PC-3 (cell line): ENCODE measurements at regions not wholly inside any gene's neighbourhood (a gene's known extent, or its start where the extent isn't known, plus 50 kb on each side); places are given as distances from the start of the nearest gene placed in this dataset.
A peak's percentile ranks its signal among the peaks of the same experiment; 100 is the strongest.

Experiments
- ATAC-seq: fragments of 200-7000 bp; cut with Tn5 transposase; 2 replicates; pipeline ENCODE4 v1.9.1; 2020; ENCODE audit warnings: mild to moderate bottlenecking, moderate library complexity
- BruUV-seq: library from RNA; stranded (reverse); fragments of 400-500 nt; replicated peaks from 2 replicates; lab custom pipeline; 2021; lab: Mats Ljungman, UMichigan
- CTCF ChIA-PET: fragments of 300-600 bp; sonication (Branson Sonifier 250); formaldehyde crosslinking; loops from one replicate; lab custom pipeline; 2022; ENCODE audit warnings: antibody characterized with exemption; lab: Charles Lee
- POLR2A ChIA-PET: fragments of 300-600 bp; sonication (Branson Sonifier 250); formaldehyde crosslinking; loops from one replicate; lab custom pipeline; 2022; ENCODE audit warnings: antibody characterized with exemption; ENCODE audit not compliant: unreplicated experiment; lab: Charles Lee
- DNase-seq: peaks from one replicate; pipeline ENCODE4 v3.0.0-alpha.2; 2015
- H2AFZ ChIP-seq: fragments of 300-600 bp; sonication (generic); 2 replicates; pipeline ENCODE4 v1.6.0; 2016; ENCODE audit warnings: antibody characterized with exemption, low read length
- H3F3A ChIP-seq: fragments of 300-600 bp; sonication (generic); one replicate; pipeline ENCODE4 v1.6.0; 2017; ENCODE audit warnings: antibody characterized with exemption, low read length, control low read depth, mild to moderate bottlenecking; ENCODE audit not compliant: unreplicated experiment
- H3K27ac ChIP-seq: fragments of 300-600 bp; sonication (generic); 2 replicates; pipeline ENCODE4 v1.5.1; 2016; ENCODE audit warnings: mild to moderate bottlenecking, low read length
- H3K27me3 ChIP-seq: fragments of 300-600 bp; sonication (generic); 2 replicates; pipeline ENCODE4 v1.6.1; 2016; ENCODE audit warnings: low read length, mixed read lengths
- H3K36me3 ChIP-seq: fragments of 300-600 bp; sonication (generic); 2 replicates; pipeline ENCODE4 v1.6.1; 2016; ENCODE audit warnings: low read depth, mixed run types, low read length, mixed read lengths
- H3K4me1 ChIP-seq: fragments of 300-600 bp; sonication (generic); 2 replicates; pipeline ENCODE4 v1.5.1; 2016; ENCODE audit warnings: low read length; ENCODE audit not compliant: insufficient read depth
- H3K4me2 ChIP-seq: fragments of 300-600 bp; sonication (generic); 2 replicates; pipeline ENCODE4 v1.6.0; 2016; ENCODE audit warnings: low read length
- H3K4me3 ChIP-seq: fragments of 300-600 bp; sonication (generic); 2 replicates; pipeline ENCODE4 v1.5.1; 2016; ENCODE audit warnings: mild to moderate bottlenecking, low read length, mixed read lengths
- H3K79me2 ChIP-seq: fragments of 300-600 bp; sonication (generic); 2 replicates; pipeline ENCODE4 v1.6.1; 2017; ENCODE audit warnings: low read length, mixed read lengths
- H3K9ac ChIP-seq: fragments of 300-600 bp; sonication (generic); 2 replicates; pipeline ENCODE4 v1.6.0; 2016; ENCODE audit warnings: mild to moderate bottlenecking, low read length
- H3K9me2 ChIP-seq: fragments of 300-600 bp; sonication (generic); replicated peaks from 2 replicates; pipeline ENCODE4 v1.6.1; 2016; ENCODE audit warnings: mixed run types, low read length, mixed read lengths
- H3K9me3 ChIP-seq: fragments of 300-600 bp; sonication (generic); 2 replicates; pipeline ENCODE4 v1.6.1; 2016; ENCODE audit warnings: low read length, mixed read lengths
- H4K20me1 ChIP-seq: fragments of 300-600 bp; sonication (generic); 2 replicates; pipeline ENCODE4 v1.6.1; 2016; ENCODE audit warnings: low read length, mixed read lengths
- EZH2 ChIP-seq: fragments of 300-600 bp; sonication (generic); IDR thresholded peaks from one replicate; pipeline ENCODE4 v1.6.1; 2017; ENCODE audit warnings: antibody characterized with exemption, mild to moderate bottlenecking, low read length; ENCODE audit not compliant: unreplicated experiment
- EZH2phosphoT487 ChIP-seq: fragments of 300-600 bp; sonication (generic); IDR thresholded peaks from 2 replicates; pipeline ENCODE4 v1.6.1; 2018; ENCODE audit warnings: mild to moderate bottlenecking, antibody characterized with exemption, low read length, borderline replicate concordance
- intact Hi-C: fragments of 100-400 bp; cut with micrococcal nuclease; formaldehyde crosslinking; loops from 2 replicates; pipeline ENCODE4 v1.9.0; 2023
- TF ChIP-seq, protein P1 (sequence below): fragments of 300-600 bp; sonication (generic); conservative IDR thresholded peaks from 2 replicates; pipeline ENCODE4 v1.5.1; 2017; ENCODE audit warnings: antibody characterized with exemption, low read depth, mild to moderate bottlenecking, low read length

DNA sequence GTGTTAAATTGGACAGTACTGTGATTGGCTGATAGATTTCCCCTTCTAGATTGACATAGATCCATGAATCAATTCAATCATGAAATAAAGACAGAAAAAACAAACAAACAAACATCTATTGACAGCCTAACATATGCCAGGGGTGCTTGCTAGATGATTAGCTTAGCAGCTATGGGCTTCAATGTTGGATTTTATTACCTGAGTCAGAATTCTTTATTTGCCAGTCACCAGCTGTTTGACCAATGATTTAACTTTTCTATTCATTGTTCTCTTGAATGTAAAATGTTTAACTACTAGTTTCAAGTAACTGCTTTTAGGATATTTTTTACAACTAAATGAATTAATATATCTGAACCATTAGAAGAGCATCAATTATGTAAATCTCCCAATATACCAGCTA, 901.3 kb upstream of the CITED2 start:
- no TSS peak for BruUV-seq
- Histone ChIP-seq H3K4me3 (no peak overlapping the region), H3K36me3 (no peaks in the 10 kb centered on the region), H3K4me1 (peaks cover 16% of the 10 kb centered on the region), H3K9me2 (no peaks in the 10 kb centered on the region), H3K79me2 (no peaks in the 10 kb centered on the region), H3F3A (peaks cover 5% of the 10 kb centered on the region), H3K9ac (no peak overlapping the region), H4K20me1 (no peaks in the 10 kb centered on the region), H3K27ac (peak overlapping the region; percentile 29; the same call in 1 of the 2 replicates), H2AFZ (no peak overlapping the region), H3K9me3 (no peaks in the 10 kb centered on the region), H3K27me3 (no peaks in the 10 kb centered on the region), H3K4me2 (0 out of 2 replicates have a peak overlapping the region, but pooled peaks have one; percentile 29)
- ChIA-PET CTCF (interaction anchor here (0.5 kb wide), 1 partner anchor 1288 kb away, joined by 3 read pairs; no protein-coding TSS in a partner anchor), POLR2A (no interaction called here)
- TF ChIP-seq EZH2 (no peak), EZH2phosphoT487 (no peak)
- TF ChIP-seq, protein P1, sequence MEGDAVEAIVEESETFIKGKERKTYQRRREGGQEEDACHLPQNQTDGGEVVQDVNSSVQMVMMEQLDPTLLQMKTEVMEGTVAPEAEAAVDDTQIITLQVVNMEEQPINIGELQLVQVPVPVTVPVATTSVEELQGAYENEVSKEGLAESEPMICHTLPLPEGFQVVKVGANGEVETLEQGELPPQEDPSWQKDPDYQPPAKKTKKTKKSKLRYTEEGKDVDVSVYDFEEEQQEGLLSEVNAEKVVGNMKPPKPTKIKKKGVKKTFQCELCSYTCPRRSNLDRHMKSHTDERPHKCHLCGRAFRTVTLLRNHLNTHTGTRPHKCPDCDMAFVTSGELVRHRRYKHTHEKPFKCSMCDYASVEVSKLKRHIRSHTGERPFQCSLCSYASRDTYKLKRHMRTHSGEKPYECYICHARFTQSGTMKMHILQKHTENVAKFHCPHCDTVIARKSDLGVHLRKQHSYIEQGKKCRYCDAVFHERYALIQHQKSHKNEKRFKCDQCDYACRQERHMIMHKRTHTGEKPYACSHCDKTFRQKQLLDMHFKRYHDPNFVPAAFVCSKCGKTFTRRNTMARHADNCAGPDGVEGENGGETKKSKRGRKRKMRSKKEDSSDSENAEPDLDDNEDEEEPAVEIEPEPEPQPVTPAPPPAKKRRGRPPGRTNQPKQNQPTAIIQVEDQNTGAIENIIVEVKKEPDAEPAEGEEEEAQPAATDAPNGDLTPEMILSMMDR: no peak
- DNase-seq (peak; percentile 69), ATAC-seq (peak; percentile 58; the same call in 1 of the 2 replicates)
- intact Hi-C loops: loop anchor here (1.0 kb wide), 1 partner anchor 293 kb away; no protein-coding TSS in a partner anchor

DNA sequence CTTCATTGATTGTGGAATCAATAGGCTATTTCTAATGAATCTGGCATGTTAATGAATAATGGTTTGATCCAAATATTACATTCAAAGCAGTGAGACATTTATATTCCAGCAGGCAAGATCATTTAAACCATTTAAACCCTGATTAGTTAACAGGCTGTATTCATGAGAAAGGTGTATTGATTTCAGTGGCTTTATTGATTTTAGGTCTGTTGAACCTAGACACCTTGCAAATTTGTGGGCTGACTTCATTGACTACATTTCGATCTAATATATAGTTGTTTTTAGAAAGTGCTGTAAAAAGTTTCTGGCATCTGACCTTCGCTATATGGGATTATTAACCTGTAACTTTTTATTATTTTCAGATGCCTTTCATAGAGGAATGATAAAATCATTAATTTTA, 900.1 kb upstream of the CITED2 start:
- intact Hi-C loops: no loop called here
- peaks cover 5% of the 10 kb centered on the region for H3F3A ChIP-seq
- H3K79me2 ChIP-seq: no peaks in the 10 kb centered on the region
- H3K9me2 ChIP-seq: no peaks in the 10 kb centered on the region
- ATAC-seq (no peak), DNase-seq (no peak)
- H3K36me3 ChIP-seq: no peaks in the 10 kb centered on the region
- H3K4me2 ChIP-seq: no peak overlapping the region
- H2AFZ ChIP-seq: no peak overlapping the region
- no peak overlapping the region for H3K4me3 ChIP-seq
- TF ChIP-seq, protein P1: no peak
- TF ChIP-seq EZH2phosphoT487: no peak
- no peak for TF ChIP-seq EZH2
- BruUV-seq: no TSS peak
- H4K20me1 ChIP-seq: no peaks in the 10 kb centered on the region
- no peaks in the 10 kb centered on the region for H3K9me3 ChIP-seq
- ChIA-PET CTCF (no interaction called here), POLR2A (no interaction called here)
- H3K27me3 ChIP-seq: no peaks in the 10 kb centered on the region
- H3K9ac ChIP-seq: no peak overlapping the region
- peaks cover 16% of the 10 kb centered on the region for H3K4me1 ChIP-seq
- no peak overlapping the region for H3K27ac ChIP-seq

DNA sequence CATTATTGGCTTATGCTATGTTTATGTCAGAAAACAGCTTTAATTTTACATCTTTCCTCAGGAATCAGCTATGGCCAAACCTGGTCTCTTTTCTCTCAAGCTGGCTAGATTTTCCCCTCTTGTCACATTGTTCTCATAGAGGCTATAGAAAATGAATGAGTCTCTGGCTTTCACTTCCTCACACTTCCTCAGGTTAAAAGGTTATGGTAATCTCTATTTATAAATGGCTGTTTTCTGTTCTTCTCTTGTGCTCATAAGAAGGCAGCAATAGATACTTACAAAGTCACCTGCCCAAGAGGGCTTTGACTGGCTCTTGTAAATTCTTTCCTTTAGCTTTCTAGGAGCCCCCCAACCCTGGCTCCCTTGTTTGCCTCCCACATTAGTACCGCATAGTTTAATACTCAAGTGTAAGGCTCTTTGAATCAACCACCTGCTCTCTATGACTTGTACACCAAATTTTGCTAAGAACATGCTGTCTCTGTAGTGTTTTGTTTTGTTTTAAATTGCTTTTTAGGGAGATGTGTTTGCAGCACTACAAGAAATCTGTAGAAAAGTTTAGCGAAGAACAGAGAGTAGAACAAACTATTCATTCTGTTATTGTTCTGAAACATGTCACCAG, 897.4 kb upstream of the CITED2 start:
- ChIA-PET POLR2A (no interaction called here), CTCF (no interaction called here)
- Histone ChIP-seq H3K4me1 (peaks cover 16% of the 10 kb centered on the region), H3K4me3 (no peak overlapping the region), H3K9ac (no peak overlapping the region), H3K27ac (no peak overlapping the region), H3K9me3 (no peaks in the 10 kb centered on the region), H2AFZ (no peak overlapping the region), H3K9me2 (no peaks in the 10 kb centered on the region), H3K36me3 (no peaks in the 10 kb centered on the region), H3K27me3 (no peaks in the 10 kb centered on the region), H3F3A (peaks cover 5% of the 10 kb centered on the region), H4K20me1 (no peaks in the 10 kb centered on the region), H3K79me2 (no peaks in the 10 kb centered on the region), H3K4me2 (no peak overlapping the region)
- intact Hi-C loops: no loop called here
- DNase-seq (no peak), ATAC-seq (no peak)
- BruUV-seq: no TSS peak
- no peak for TF ChIP-seq EZH2phosphoT487
- TF ChIP-seq EZH2: no peak
- TF ChIP-seq, protein P1: no peak
